ENCODE measurements at regions not wholly inside any gene's neighbourhood (a gene's known extent, or its start where the extent isn't known, plus 50 kb on each side); places are given as distances from the start of the nearest gene placed in this dataset.
"Not testable (repeated sequence)": the region's sequence is repeated elsewhere in the genome, so short reads cannot be mapped to it uniquely, and the experiment has no call there.

DNA sequence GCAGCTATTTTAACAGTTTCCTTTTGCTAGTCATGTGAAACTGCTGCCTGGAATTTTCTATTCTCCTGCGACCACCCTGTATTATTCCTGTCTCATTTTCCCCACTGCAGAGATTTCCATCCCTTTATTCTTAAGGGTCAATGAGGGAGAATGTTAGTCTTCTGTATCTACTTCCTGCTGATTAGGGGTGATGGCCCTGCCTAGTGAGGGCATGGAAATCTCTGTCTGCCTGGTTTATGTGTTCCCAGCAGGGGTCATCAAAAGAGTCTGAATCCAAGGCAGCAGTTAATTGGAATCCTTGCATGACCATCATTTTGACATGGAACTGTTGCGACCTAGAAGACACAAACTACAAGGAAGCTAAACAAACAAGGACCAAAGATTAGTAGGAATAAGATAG is 325.2 kb downstream of the PLPP3 start:
- BruUV-seq (replicated peaks) = no TSS peak
- intact Hi-C loops (cut with micrococcal nuclease; ENCODE audit: unreplicated experiment) = no loop called here
- Histone ChIP-seq H3K36me3 (ENCODE audit: low read depth) (no peaks in the 10 kb centered on the region), H3K79me2 (ENCODE audit: low read depth) (no peaks in the 10 kb centered on the region), H2AFZ (no peak overlapping the region), H4K20me1 (ENCODE audit: insufficient read depth) (no peaks in the 10 kb centered on the region), H3K4me2 (no peak overlapping the region), H3F3A (ENCODE audit: insufficient read depth, low read depth) (no peaks in the 10 kb centered on the region), H3K27ac (no peak overlapping the region), H3K27me3 (ENCODE audit: insufficient read depth, low read depth) (no peaks in the 10 kb centered on the region), H3K4me3 (no peak overlapping the region), H3K9me3 (ENCODE audit: insufficient read depth, low read depth) (no peaks in the 10 kb centered on the region), H3K4me1 (replicated peaks; ENCODE audit: insufficient read depth) (no peaks in the 10 kb centered on the region), H3K9me2 (ENCODE audit: insufficient read depth) (no peaks in the 10 kb centered on the region; the same call in 1 of the 2 replicates)
- POLR2A ChIA-PET (ENCODE audit: unreplicated experiment) = no interaction called here
- DNase-seq = no peak
- CTCF ChIA-PET = no interaction called here
- TF ChIP-seq, protein P1, sequence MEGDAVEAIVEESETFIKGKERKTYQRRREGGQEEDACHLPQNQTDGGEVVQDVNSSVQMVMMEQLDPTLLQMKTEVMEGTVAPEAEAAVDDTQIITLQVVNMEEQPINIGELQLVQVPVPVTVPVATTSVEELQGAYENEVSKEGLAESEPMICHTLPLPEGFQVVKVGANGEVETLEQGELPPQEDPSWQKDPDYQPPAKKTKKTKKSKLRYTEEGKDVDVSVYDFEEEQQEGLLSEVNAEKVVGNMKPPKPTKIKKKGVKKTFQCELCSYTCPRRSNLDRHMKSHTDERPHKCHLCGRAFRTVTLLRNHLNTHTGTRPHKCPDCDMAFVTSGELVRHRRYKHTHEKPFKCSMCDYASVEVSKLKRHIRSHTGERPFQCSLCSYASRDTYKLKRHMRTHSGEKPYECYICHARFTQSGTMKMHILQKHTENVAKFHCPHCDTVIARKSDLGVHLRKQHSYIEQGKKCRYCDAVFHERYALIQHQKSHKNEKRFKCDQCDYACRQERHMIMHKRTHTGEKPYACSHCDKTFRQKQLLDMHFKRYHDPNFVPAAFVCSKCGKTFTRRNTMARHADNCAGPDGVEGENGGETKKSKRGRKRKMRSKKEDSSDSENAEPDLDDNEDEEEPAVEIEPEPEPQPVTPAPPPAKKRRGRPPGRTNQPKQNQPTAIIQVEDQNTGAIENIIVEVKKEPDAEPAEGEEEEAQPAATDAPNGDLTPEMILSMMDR (conservative IDR thresholded peaks at IDR 0.05) = no peak
- TF ChIP-seq EZH2 (IDR thresholded peaks at IDR 0.05; ENCODE audit: low read depth) = no peak

DNA sequence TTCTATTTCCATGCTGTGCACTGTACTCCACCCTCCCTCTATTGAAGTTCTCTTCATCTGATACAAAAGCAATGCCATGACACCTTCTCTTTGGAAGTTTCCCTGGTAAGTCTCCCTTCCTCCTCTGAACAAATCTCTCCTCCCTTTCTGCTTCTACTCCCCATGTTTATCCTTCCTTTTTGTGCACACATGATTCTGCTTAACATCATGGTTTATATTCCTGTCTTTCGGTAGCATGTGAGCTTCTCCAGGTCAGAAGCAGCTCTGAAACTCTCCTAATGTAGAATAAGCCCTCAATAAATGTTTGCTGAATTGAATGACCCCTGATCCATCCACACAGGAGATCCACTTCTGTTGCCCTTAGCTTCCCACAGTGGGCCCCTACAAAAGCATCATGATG is 328.6 kb downstream of the PLPP3 start:
- H3F3A ChIP-seq (ENCODE audit: insufficient read depth, low read depth) = no peaks in the 10 kb centered on the region
- H3K4me2 ChIP-seq = no peak overlapping the region
- H3K27ac ChIP-seq = no peak overlapping the region
- ChIA-PET POLR2A (ENCODE audit: unreplicated experiment) (no interaction called here), CTCF (no interaction called here)
- no peaks in the 10 kb centered on the region for H3K79me2 ChIP-seq (ENCODE audit: low read depth)
- no peaks in the 10 kb centered on the region for H3K27me3 ChIP-seq (ENCODE audit: insufficient read depth, low read depth)
- no peaks in the 10 kb centered on the region for H3K36me3 ChIP-seq (ENCODE audit: low read depth)
- TF ChIP-seq EZH2 (IDR thresholded peaks at IDR 0.05; ENCODE audit: low read depth) = no peak
- H3K9me3 ChIP-seq (ENCODE audit: insufficient read depth, low read depth) = no peaks in the 10 kb centered on the region; the same call in 1 of the 2 replicates
- no TSS peak for BruUV-seq (replicated peaks)
- no peaks in the 10 kb centered on the region; the same call in 1 of the 2 replicates for H3K9me2 ChIP-seq (ENCODE audit: insufficient read depth)
- no peak for DNase-seq
- intact Hi-C loops (cut with micrococcal nuclease; ENCODE audit: unreplicated experiment) = no loop called here
- no peaks in the 10 kb centered on the region for H4K20me1 ChIP-seq (ENCODE audit: insufficient read depth)
- no peaks in the 10 kb centered on the region for H3K4me1 ChIP-seq (replicated peaks; ENCODE audit: insufficient read depth)
- H2AFZ ChIP-seq = no peak overlapping the region
- no peak overlapping the region for H3K4me3 ChIP-seq

DNA sequence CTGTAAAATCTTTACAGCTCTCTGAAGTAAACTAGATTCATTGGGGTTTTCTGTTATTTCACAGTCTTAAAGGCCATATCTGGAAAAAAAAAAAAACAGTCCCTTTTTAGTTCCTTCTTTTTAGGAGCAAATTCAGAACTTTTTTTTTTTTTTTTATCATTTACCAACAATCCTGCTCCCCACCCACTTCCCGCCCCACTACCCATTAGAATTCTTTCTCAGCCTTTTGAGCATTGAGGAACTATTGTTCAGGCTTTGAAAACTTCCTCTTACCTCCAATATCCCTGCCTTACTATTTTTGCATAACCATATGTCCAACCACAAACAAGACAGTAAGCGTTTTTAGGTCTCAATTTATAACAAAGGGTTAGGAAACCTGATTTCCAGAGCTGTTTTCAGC is 330.1 kb downstream of the PLPP3 start:
- TF ChIP-seq, protein P1 (conservative IDR thresholded peaks at IDR 0.05) = no peak
- TF ChIP-seq EZH2 (IDR thresholded peaks at IDR 0.05; ENCODE audit: low read depth) = no peak
- ChIA-PET CTCF (no interaction called here), POLR2A (ENCODE audit: unreplicated experiment) (no interaction called here)
- no peaks in the 10 kb centered on the region for H3K27me3 ChIP-seq (ENCODE audit: insufficient read depth, low read depth)
- H3K4me1 ChIP-seq (replicated peaks; ENCODE audit: insufficient read depth) = no peaks in the 10 kb centered on the region
- H3K9me2 ChIP-seq (ENCODE audit: insufficient read depth) = no peaks in the 10 kb centered on the region; the same call in 1 of the 2 replicates
- no peaks in the 10 kb centered on the region for H3K36me3 ChIP-seq (ENCODE audit: low read depth)
- H2AFZ ChIP-seq = no peak overlapping the region
- BruUV-seq (replicated peaks) = no TSS peak
- no peaks in the 10 kb centered on the region; the same call in 1 of the 2 replicates for H3K9me3 ChIP-seq (ENCODE audit: insufficient read depth, low read depth)
- intact Hi-C loops (cut with micrococcal nuclease; ENCODE audit: unreplicated experiment) = no loop called here
- H3K27ac ChIP-seq = no peak overlapping the region
- no peak overlapping the region for H3K4me2 ChIP-seq
- H3K4me3 ChIP-seq = no peak overlapping the region
- no peaks in the 10 kb centered on the region for H3K79me2 ChIP-seq (ENCODE audit: low read depth)
- no peak for DNase-seq
- H4K20me1 ChIP-seq (ENCODE audit: insufficient read depth) = no peaks in the 10 kb centered on the region
- H3F3A ChIP-seq (ENCODE audit: insufficient read depth, low read depth) = no peaks in the 10 kb centered on the region

DNA sequence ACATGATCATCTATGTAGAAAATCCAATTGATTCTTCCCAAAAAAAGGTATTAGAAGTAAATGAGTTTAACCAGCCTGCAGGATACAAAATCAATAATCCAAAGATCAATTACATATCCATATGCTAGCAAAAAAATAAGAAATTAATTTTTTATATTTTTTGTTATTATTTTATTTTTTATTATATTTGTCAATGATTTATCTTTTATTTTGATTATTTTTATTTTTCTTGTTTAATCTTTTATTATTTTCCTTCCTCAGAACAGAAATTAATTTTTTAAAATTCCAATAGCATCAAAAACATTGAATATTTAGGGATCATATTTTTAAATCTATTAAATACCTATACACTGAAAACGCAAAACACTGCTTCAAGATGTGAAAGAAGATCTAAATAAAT is 331.2 kb downstream of the PLPP3 start:
- CTCF ChIA-PET = no interaction called here

DNA sequence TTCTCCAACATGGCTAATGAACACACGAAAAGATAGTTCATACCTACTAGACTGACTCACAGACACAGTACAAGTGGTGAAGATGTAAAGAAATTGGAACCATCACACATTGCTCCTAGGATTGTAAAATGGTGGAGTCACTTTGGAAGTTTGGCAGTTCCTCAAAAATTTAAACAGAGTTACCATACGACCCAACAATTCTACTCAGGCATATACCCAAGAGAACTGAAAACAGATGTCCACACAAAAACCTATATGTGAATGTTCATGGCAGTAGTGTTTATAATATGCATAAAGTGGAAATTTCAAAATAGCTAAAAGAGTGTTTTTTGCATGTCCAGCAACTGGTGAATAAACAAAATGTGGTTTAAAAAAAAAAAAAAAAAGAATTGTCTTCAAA is 332.6 kb downstream of the PLPP3 start:
- intact Hi-C loops (cut with micrococcal nuclease; ENCODE audit: unreplicated experiment); H3K4me3 ChIP-seq; CTCF ChIA-PET; BruUV-seq (replicated peaks); H3K9me2 ChIP-seq (ENCODE audit: insufficient read depth); H3K27me3 ChIP-seq (ENCODE audit: insufficient read depth, low read depth); H3K36me3 ChIP-seq (ENCODE audit: low read depth); DNase-seq; H3F3A ChIP-seq (ENCODE audit: insufficient read depth, low read depth); H3K9me3 ChIP-seq (ENCODE audit: insufficient read depth, low read depth); H3K4me1 ChIP-seq (replicated peaks; ENCODE audit: insufficient read depth); H4K20me1 ChIP-seq (ENCODE audit: insufficient read depth); H3K27ac ChIP-seq; H3K4me2 ChIP-seq; H3K79me2 ChIP-seq (ENCODE audit: low read depth); H2AFZ ChIP-seq: not testable (repeated sequence)
- POLR2A ChIA-PET (ENCODE audit: unreplicated experiment) = interaction anchor here (0.6 kb wide), 1 partner anchor 13 kb away, joined by 3 read pairs; no protein-coding TSS in a partner anchor

More for the DNA sequence above, 331.2 kb downstream of the PLPP3 start:
- Histone ChIP-seq H3K79me2 (ENCODE audit: low read depth) (no peaks in the 10 kb centered on the region), H3K4me2 (no peak overlapping the region), H2AFZ (no peak overlapping the region), H3F3A (ENCODE audit: insufficient read depth, low read depth) (no peaks in the 10 kb centered on the region), H3K27me3 (ENCODE audit: insufficient read depth, low read depth) (no peaks in the 10 kb centered on the region), H3K4me1 (replicated peaks; ENCODE audit: insufficient read depth) (no peaks in the 10 kb centered on the region), H3K27ac (no peak overlapping the region), H3K4me3 (no peak overlapping the region), H3K9me3 (ENCODE audit: insufficient read depth, low read depth) (no peaks in the 10 kb centered on the region; the same call in 1 of the 2 replicates), H3K36me3 (ENCODE audit: low read depth) (no peaks in the 10 kb centered on the region), H4K20me1 (ENCODE audit: insufficient read depth) (no peaks in the 10 kb centered on the region), H3K9me2 (ENCODE audit: insufficient read depth) (no peaks in the 10 kb centered on the region; the same call in 1 of the 2 replicates)
- POLR2A ChIA-PET (ENCODE audit: unreplicated experiment) = no interaction called here
- intact Hi-C loops (cut with micrococcal nuclease; ENCODE audit: unreplicated experiment) = no loop called here
- no peak for DNase-seq
- TF ChIP-seq EZH2 (IDR thresholded peaks at IDR 0.05; ENCODE audit: low read depth) = no peak
- TF ChIP-seq, protein P1 (conservative IDR thresholded peaks at IDR 0.05) = no peak
- BruUV-seq (replicated peaks) = no TSS peak
